ENCODE measurements at regions not wholly inside any gene's neighbourhood (a gene's known extent, or its start where the extent isn't known, plus 50 kb on each side); places are given as distances from the start of the nearest gene placed in this dataset.

GRCh38 chr15:87661454-87662355 lies 594.8 kb downstream of the NTRK3 start:
- Histone ChIP-seq H3K27me3 (ENCODE audit: control insufficient read depth, insufficient read depth, low read length) (no peaks in the 10 kb centered on the region), H3K4me3 (ENCODE audit: low read depth, low read length) (no peak overlapping the region), H3K36me3 (ENCODE audit: control insufficient read depth, insufficient read depth, low read length) (no peaks in the 10 kb centered on the region)
- POLR2A ChIA-PET, result interaction anchor here (0.6 kb wide), 1 partner anchor 69 kb away, joined by 3 read pairs; no protein-coding TSS in a partner anchor
- TF ChIP-seq, protein P1, sequence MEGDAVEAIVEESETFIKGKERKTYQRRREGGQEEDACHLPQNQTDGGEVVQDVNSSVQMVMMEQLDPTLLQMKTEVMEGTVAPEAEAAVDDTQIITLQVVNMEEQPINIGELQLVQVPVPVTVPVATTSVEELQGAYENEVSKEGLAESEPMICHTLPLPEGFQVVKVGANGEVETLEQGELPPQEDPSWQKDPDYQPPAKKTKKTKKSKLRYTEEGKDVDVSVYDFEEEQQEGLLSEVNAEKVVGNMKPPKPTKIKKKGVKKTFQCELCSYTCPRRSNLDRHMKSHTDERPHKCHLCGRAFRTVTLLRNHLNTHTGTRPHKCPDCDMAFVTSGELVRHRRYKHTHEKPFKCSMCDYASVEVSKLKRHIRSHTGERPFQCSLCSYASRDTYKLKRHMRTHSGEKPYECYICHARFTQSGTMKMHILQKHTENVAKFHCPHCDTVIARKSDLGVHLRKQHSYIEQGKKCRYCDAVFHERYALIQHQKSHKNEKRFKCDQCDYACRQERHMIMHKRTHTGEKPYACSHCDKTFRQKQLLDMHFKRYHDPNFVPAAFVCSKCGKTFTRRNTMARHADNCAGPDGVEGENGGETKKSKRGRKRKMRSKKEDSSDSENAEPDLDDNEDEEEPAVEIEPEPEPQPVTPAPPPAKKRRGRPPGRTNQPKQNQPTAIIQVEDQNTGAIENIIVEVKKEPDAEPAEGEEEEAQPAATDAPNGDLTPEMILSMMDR (IDR thresholded peaks at IDR 0.05; ENCODE audit: insufficient read depth, low read depth, low read length), result no peak
- no peak for DNase-seq (ENCODE audit: low read depth)
- CTCF ChIA-PET, result no interaction called here

DNA sequence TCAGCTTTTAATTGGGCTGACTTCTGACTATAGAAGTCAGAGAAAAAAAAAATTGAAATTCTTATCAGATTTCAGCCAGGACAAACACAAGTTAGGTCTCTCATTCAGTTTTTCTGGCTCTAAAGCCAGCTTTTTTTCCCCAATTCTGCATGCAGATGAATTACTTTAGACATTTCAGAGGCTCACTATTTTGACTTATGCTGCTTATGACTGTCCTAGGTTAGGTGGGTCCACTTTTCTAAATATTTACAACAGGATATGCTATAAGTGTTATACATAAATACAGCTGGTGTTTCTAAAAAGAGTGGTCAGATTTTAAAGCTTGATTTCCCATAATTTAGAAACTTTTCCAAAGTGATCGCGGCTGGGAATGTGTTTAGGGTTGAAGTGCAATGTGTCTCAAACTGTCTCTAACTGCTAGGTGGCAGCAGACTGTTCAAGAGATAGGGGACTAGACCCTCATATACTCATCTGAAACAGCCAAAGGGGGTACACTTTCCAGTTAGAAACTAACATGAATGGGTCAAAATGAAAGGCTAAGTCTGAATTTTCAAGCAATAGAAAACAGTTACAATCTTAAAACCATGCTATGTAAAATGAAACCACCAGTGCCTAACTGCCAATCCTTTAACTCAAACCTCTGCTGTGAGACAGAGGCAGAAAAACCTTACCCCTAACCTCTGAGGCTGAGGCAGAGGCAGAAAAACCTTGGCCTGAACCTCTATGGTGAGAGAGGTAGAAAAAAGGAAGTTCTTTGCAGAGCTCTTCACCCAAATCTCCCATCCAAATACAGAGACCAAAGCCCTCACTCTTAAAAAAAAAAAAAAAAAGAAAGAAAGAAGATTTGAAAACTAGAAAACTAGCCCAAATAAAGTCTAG lies 596.0 kb downstream of the NTRK3 start:
- Histone ChIP-seq H3K4me3 (ENCODE audit: low read depth, low read length) (no peak overlapping the region), H3K36me3 (ENCODE audit: control insufficient read depth, insufficient read depth, low read length) (no peaks in the 10 kb centered on the region), H3K27me3 (ENCODE audit: control insufficient read depth, insufficient read depth, low read length) (no peaks in the 10 kb centered on the region)
- ChIA-PET CTCF (interaction anchor here (1.2 kb wide), 1 partner anchor 14 kb away, joined by 4 read pairs; no protein-coding TSS in a partner anchor), POLR2A (no interaction called here)
- TF ChIP-seq, protein P1 (IDR thresholded peaks at IDR 0.05; ENCODE audit: insufficient read depth, low read depth, low read length), result no peak
- no peak for DNase-seq (ENCODE audit: low read depth)

DNA sequence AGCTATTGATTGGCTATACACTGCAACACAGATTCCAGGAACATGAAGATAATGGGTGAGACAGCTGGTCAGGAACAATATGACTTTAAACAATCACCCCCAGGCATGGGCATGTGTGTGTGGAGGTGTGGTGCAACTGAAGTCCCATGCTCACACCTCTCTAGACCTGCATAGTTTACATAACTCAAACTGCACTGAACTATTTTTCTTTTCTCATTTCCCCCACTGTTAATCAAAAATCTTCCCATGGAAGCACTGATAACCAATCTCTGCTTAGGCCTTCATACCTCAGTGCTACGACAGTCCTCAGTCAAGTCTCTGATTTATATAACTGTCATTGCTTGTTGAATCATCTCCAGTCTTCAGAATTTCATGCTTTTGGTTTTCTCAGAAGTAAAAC lies 600.2 kb downstream of the NTRK3 start:
- Histone ChIP-seq H3K4me3 (ENCODE audit: low read depth, low read length) (no peak overlapping the region), H3K36me3 (ENCODE audit: control insufficient read depth, insufficient read depth, low read length) (no peaks in the 10 kb centered on the region), H3K27me3 (ENCODE audit: control insufficient read depth, insufficient read depth, low read length) (no peaks in the 10 kb centered on the region)
- ChIA-PET CTCF (no interaction called here), POLR2A (no interaction called here)
- DNase-seq (ENCODE audit: low read depth), result no peak
- TF ChIP-seq, protein P1 (IDR thresholded peaks at IDR 0.05; ENCODE audit: insufficient read depth, low read depth, low read length), result no peak

DNA sequence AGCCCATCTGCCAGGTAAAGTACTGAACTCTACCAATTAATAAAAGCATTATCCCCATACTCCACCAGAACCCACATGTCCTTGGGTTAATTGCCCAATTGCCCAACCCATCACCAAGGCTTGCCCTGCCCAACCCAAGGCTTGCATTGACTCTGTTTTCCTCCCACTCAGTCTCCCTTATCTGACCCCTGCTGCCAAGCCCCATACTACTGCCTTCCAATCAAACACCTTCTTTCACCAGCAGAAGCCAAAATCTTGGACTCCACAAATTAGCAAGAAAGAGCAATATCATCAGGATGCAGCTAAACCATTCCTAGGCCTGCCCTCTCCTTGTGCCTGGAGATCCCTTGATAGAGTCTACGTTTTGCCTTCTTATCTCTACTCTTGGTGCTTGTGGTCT lies 602.9 kb downstream of the NTRK3 start:
- no peak overlapping the region for H3K4me3 ChIP-seq (ENCODE audit: low read depth, low read length)
- ChIA-PET POLR2A (no interaction called here), CTCF (no interaction called here)
- DNase-seq (ENCODE audit: low read depth), result no peak
- H3K36me3 ChIP-seq (ENCODE audit: control insufficient read depth, insufficient read depth, low read length), result no peaks in the 10 kb centered on the region
- TF ChIP-seq, protein P1 (IDR thresholded peaks at IDR 0.05; ENCODE audit: insufficient read depth, low read depth, low read length), result no peak
- no peaks in the 10 kb centered on the region for H3K27me3 ChIP-seq (ENCODE audit: control insufficient read depth, insufficient read depth, low read length)

- ChIA-PET CTCF (no interaction called here), POLR2A (no interaction called here)
- no peak for DNase-seq (ENCODE audit: low read depth)
- no peak overlapping the region for H3K4me3 ChIP-seq (ENCODE audit: low read depth, low read length)
- no peaks in the 10 kb centered on the region for H3K27me3 ChIP-seq (ENCODE audit: control insufficient read depth, insufficient read depth, low read length)
- TF ChIP-seq, protein P1 (IDR thresholded peaks at IDR 0.05; ENCODE audit: insufficient read depth, low read depth, low read length), result no peak
- no peaks in the 10 kb centered on the region for H3K36me3 ChIP-seq (ENCODE audit: control insufficient read depth, insufficient read depth, low read length)
Measured at GRCh38 chr15:87649175-87649574, 607.4 kb downstream of the NTRK3 start.

All from BJ (cell line).